ENCODE measurements at regions not wholly inside any gene's neighbourhood (a gene's known extent, or its start where the extent isn't known, plus 50 kb on each side); places are given as distances from the start of the nearest gene placed in this dataset.

DNA sequence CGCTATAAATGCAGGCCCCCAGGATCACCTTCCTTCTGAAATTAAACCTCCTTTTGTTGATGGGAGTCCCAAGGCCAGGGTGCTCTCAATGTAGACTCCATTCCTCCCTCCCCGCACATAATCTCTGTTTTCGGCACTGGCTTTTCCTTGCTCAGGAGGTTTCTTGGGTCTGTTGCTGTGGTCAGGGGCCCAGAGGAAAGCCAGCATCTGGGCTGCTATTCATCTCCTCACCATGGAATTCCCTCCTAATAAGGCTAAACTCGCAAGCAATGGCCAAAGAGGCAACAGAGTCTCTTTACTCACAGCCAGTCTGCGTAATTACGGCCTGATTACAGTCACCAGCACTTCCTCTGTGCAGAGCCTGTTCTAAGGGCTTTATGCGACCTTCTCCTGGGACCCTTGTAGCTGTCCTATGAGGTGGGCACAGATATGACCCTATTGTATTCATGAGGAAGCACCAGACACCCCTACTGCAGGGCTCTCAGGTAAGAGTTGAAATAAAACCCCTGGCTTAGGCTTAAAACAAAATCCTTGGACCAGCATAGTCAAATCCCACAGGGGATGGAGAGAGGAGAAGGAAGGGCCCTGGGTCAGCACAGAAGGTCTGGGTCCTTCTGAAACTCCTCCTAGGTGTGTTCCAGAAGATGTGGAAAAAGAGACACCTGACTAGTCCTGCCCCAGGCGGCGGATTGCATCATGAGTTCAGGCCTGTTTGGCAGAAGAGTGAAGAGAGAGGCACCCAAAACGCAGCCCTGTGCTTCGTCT lies 105.0 kb upstream of the SH3BP4 start:
- TF ChIP-seq, protein P1, sequence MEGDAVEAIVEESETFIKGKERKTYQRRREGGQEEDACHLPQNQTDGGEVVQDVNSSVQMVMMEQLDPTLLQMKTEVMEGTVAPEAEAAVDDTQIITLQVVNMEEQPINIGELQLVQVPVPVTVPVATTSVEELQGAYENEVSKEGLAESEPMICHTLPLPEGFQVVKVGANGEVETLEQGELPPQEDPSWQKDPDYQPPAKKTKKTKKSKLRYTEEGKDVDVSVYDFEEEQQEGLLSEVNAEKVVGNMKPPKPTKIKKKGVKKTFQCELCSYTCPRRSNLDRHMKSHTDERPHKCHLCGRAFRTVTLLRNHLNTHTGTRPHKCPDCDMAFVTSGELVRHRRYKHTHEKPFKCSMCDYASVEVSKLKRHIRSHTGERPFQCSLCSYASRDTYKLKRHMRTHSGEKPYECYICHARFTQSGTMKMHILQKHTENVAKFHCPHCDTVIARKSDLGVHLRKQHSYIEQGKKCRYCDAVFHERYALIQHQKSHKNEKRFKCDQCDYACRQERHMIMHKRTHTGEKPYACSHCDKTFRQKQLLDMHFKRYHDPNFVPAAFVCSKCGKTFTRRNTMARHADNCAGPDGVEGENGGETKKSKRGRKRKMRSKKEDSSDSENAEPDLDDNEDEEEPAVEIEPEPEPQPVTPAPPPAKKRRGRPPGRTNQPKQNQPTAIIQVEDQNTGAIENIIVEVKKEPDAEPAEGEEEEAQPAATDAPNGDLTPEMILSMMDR (IDR thresholded peaks at IDR 0.05): no peak
- TF ChIP-seq POLR2A (IDR thresholded peaks at IDR 0.05): no peak

Measured in suprapubic skin (tissue), 3 donors.